K562 (cell line): ENCODE measurements at regions not wholly inside any gene's neighbourhood (a gene's known extent, or its start where the extent isn't known, plus 50 kb on each side); places are given as distances from the start of the nearest gene placed in this dataset.

Experiments
- ESRRA ChIP-seq: fragments of 450-650 bp; IDR thresholded peaks from 2 replicates; pipeline ENCODE4 v1.6.1; 2014; ENCODE audit warnings: low read depth, mild to moderate bottlenecking, moderate library complexity, borderline replicate concordance
- SETDB1 ChIP-seq: IDR thresholded peaks from one replicate; pipeline ENCODE4 v1.6.1; 2012; ENCODE audit warnings: low read length, control low read depth, inconsistent platforms

- TF ChIP-seq SETDB1, result no peak
- no peak for TF ChIP-seq ESRRA
Observed at GRCh38 chr6:23977706-23978105, 148.3 kb upstream of the NRSN1 start.
